Stimulated activated CD8-positive, alpha-beta memory T cell treated with anti-CD3 and anti-CD28 coated beads, Interleukin-4, amount 100 ng/mL, for 48 hours (primary cell): ENCODE measurements at regions not wholly inside any gene's neighbourhood (a gene's known extent, or its start where the extent isn't known, plus 50 kb on each side); places are given as distances from the start of the nearest gene placed in this dataset.
"Not testable (repeated sequence)": the region's sequence is repeated elsewhere in the genome, so short reads cannot be mapped to it uniquely, and the experiment has no call there.

Experiments used
- DNase-seq: peaks from one replicate; pipeline ENCODE4 v3.0.0-alpha.2; 2020

DNA sequence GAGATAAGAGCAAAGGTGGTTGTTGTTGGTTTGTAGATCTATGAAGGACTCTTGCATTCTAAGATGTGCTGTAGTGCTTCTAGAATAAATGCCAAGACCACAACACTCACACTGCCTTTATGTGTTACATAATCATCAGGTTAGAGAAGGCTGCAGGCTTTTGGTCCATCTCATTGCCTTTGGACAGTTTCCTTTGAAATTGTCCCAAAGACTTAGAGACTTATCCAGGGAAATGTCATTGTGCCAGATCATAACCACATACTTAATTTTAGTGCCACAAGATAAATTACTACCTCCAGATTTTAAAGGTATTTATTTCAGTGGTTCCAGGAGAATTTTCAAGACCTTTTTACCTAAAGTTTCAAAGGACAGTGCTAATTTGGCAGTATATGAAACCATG lies 666.6 kb upstream of the CITED2 start:
- DNase-seq = no peak

- no peak for DNase-seq
Observed at GRCh38 chr6:140040396-140040795, 665.9 kb upstream of the CITED2 start.

- no peak for DNase-seq
Observed at GRCh38 chr6:140039364-140039763, 664.9 kb upstream of the CITED2 start.

DNA sequence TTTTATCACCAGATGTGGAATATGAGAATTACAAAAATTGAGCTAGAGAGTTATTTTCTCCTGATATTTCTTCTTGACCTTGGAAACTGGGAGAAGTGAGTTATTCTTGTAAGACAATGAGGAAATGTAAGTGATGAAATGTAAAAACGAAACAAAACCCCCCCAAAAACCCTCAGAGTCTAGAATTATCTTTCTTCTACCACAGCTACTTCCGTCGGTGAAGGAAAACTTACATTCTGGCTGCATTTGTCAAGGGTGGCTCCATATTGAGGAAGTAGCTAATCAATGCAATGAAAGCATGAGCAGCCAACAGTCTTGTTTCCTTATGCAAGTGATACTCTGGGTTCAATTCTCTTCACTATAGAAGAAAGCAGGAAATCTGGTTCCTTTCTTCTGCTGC lies 661.7 kb upstream of the CITED2 start:
- no peak for DNase-seq

DNA sequence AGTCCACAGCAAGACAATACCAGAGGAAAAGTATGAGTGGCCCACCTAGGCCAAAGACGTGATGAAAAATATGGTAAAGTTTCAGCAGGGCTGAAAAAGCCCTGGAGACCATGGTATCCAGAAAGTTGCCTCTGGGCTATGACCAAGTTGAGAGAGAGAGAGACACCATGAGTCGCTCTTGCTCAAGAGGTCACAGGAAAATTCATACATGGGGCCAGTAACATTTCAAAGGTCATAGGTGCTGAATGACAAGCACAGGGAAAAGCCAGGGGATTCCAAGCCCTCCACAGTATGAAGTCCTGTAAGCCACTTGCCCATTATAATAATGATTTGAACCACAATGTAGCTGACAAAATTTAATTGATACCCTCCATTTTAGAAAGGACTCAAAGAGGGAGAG lies 657.7 kb upstream of the CITED2 start:
- no peak for DNase-seq

DNA sequence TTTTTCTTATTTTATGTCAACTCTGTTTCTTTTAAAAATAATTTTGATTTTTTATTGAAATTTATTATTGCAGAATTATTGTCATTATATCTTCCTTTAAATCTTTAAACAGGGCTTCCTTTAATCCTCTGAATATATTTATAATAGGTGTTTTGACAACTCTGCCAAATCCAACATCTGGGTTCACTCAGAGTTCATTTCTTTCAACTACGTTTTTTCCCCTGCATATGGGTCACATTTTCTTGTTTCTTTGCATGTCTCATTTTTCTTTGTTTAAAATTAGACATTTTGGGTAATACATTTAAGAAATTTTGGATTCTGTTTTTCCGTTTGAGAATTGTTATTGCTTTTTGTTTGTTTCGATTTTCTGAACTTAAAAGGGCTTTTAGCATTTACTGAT lies 655.1 kb upstream of the CITED2 start:
- no peak for DNase-seq

DNA sequence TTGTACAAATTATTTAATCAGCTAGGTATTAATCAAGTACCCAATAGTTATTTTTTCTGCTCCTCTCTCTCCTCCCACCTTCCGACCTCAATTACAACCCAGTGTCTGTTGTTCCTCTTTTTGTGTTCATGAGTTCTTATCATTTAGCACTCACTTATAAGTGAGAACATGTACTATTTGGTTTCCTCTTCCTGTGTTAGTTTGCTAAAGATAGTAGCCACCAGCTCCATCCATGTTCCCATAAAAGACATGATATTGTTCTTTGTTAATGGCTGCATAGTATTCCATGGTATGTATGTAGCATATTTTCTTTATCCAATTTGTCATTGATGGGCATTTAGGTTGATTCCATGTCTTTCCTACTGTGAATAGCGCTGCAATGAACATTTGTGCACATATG lies 652.8 kb upstream of the CITED2 start:
- DNase-seq = no peak

- DNase-seq = no peak
Observed at GRCh38 chr6:140026546-140026945, 652.1 kb upstream of the CITED2 start.

- no peak for DNase-seq
Observed at GRCh38 chr6:140025171-140025570, 650.7 kb upstream of the CITED2 start.

DNA sequence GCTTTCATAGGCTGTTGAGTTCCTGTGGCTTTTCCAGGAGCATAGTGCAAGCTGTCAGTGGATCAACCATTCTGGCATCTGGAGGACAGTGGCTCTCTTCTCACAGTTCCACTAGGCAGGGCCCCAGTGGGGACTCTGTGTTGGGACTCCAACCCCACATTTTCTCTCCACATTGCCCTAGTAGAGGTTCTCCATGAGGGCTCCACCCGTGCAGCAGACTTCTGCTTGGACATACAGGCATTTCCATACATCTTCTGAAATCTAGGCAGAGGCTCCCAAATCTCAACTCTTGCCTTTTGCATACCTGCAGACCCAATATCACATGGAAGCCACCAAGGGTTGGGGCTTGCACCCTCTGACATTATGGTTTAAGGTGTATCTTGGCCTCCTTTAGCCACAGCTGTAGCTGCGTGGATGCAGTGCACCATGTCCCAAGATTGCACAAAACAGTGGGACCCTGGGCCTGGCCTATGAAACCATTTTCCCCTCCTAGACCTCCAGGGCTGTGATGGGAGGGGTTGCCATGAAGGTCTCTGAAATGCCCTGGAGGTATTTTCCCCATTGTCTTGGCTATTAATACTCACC lies 645.9 kb upstream of the CITED2 start:
- no peak for DNase-seq

DNA sequence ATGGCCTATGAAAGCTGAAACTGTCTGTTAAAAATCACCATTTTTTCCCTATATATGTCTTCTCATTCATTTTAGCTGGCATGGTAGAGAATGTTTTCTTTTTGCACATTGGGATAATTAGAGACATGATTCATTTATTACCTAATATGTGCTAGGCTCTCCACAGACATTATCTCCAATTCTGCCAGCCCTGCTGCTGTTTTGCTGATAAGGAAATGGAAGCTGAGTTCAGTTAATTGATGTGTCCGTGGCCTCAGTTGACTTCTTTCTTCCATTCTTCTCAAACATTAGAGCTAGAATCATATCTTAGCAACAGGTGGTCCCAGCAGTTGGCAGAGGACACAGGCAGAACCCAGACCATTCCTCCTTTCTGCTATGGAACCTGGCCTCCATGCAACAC lies 644.1 kb upstream of the CITED2 start:
- DNase-seq = no peak

- no peak for DNase-seq
Observed at GRCh38 chr6:140017470-140017869, 643.0 kb upstream of the CITED2 start.

- DNase-seq = no peak
Observed at GRCh38 chr6:140012150-140012549, 637.7 kb upstream of the CITED2 start.

- DNase-seq = no peak
Observed at GRCh38 chr6:140011537-140011936, 637.1 kb upstream of the CITED2 start.

GRCh38 chr6:140009286-140009685 lies 634.8 kb upstream of the CITED2 start:
- DNase-seq = no peak

GRCh38 chr6:140007525-140007924 lies 633.1 kb upstream of the CITED2 start:
- DNase-seq = no peak

GRCh38 chr6:140003217-140003616 lies 628.8 kb upstream of the CITED2 start:
- DNase-seq = no peak

DNA sequence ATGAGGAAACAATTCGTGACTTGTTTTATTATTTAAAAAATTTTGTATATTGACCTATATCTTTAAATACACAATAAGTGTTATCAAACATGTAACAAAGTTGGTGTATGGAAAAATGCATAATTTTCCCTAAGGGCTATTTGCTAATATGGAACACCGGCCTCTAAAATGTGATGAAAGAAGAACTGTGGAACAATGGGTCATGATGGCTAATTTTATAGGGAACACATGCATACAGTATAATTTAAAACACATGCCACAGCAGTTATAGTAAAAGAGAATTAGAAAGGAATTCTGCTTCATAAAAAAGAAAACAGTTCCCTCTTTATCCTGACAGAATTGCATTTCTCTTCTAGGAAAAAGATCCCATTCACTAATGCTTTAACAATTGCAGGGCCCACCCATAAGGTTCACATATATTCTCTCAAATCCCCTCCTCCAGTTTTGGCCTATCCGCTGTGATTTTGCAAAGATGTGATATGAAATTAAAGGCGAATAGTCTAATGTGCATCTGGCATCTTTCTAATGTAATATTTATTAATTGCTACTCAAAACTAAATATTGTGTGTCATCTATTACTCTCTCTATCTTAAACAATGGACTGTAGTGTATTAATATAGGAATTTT lies 628.1 kb upstream of the CITED2 start:
- no peak for DNase-seq

DNA sequence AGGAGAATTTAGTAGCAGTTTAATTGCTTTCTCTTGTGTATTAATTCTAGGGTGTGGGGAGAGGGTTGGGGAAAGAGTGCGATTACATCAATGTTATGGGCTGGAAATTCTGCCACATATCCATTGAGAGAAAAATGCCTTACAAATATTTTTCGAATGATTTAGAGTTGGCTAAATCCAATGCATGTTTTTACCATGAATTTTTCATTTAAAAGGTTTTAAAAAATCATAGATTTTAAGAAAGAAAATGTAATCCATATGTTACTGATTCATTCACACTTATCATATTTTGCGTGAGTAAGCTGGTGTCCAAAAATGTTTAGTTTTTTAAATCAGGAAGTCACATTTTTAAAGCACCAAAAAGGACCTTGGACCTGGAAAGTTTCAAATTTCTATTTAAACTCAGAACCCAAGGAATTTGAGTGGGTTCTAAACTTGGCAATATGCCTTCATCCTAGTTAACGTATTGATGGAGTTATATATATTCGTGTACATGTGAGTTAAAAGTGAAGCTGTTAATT lies 627.4 kb upstream of the CITED2 start:
- no peak for DNase-seq

- DNase-seq = no peak
Observed at GRCh38 chr6:140001005-140001404, 626.6 kb upstream of the CITED2 start.

DNA sequence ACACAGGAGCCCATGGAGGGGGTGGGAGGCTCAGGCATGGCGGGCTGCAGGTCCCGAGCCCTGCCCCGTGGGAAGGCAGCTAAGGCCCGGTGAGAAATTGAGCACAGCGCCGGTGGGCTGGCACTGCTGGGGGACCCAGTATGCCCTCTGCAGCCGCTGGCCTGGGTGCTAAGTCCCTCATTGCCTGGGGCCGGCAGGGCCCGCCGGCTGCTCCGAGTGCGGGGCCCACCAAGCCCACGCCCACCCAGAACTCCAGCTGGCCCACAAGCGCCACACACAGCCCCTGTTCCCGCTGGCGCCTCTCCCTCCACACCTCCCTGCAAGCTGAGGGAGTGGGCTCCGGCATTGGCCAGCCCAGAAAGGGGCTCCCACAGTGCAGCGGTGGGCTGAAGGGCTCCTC lies 625.2 kb upstream of the CITED2 start:
- not testable (repeated sequence) for DNase-seq

DNA sequence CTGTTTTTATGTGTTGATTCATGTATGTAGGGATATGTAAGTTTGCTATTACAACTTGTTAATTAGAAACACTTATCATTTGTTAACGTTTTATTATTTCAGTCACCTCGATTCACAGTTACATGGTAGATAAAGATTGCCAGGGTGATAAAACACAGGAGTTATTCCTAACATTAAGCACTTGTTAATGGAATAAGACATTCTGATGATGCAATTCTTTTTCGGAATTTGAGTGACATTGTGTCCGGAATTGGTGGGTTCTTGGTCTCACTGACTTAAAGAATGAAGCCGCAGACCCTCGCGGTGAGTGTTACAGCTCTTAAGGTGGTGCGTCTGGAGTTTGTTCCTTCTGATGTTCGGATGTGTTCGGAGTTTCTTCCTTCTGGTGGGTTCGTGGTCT lies 624.0 kb upstream of the CITED2 start:
- not testable (repeated sequence) for DNase-seq

GRCh38 chr6:139996253-139996834 lies 621.9 kb upstream of the CITED2 start:
- DNase-seq = no peak

- DNase-seq = no peak
Observed at GRCh38 chr6:139994998-139995397, 620.5 kb upstream of the CITED2 start.
